ENCODE measurements at regions not wholly inside any gene's neighbourhood (a gene's known extent, or its start where the extent isn't known, plus 50 kb on each side); places are given as distances from the start of the nearest gene placed in this dataset.

- DNase-seq (no peak), ATAC-seq (no peak)
- Histone ChIP-seq H3K9me3 (ENCODE audit: control insufficient read depth, insufficient read depth, low read length) (no peaks in the 10 kb centered on the region), H3K36me3 (ENCODE audit: control insufficient read depth, insufficient read depth, low read length) (no peaks in the 10 kb centered on the region), H3K4me3 (ENCODE audit: low read length) (no peak overlapping the region), H3K4me1 (ENCODE audit: control insufficient read depth, insufficient read depth, low read length) (no peaks in the 10 kb centered on the region), H3K27ac (ENCODE audit: low read length) (no peak overlapping the region), H3K27me3 (ENCODE audit: control insufficient read depth, insufficient read depth, low read length) (no peaks in the 10 kb centered on the region)
- intact Hi-C loops (cut with micrococcal nuclease), result no loop called here
- TF ChIP-seq, protein P1, sequence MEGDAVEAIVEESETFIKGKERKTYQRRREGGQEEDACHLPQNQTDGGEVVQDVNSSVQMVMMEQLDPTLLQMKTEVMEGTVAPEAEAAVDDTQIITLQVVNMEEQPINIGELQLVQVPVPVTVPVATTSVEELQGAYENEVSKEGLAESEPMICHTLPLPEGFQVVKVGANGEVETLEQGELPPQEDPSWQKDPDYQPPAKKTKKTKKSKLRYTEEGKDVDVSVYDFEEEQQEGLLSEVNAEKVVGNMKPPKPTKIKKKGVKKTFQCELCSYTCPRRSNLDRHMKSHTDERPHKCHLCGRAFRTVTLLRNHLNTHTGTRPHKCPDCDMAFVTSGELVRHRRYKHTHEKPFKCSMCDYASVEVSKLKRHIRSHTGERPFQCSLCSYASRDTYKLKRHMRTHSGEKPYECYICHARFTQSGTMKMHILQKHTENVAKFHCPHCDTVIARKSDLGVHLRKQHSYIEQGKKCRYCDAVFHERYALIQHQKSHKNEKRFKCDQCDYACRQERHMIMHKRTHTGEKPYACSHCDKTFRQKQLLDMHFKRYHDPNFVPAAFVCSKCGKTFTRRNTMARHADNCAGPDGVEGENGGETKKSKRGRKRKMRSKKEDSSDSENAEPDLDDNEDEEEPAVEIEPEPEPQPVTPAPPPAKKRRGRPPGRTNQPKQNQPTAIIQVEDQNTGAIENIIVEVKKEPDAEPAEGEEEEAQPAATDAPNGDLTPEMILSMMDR (IDR thresholded peaks at IDR 0.05), result no peak
- Mint-ChIP-seq H3K4me3 (no peak overlapping the region), H3K4me1 (no peaks in the 10 kb centered on the region), H3K9me3 (peaks cover 0 to 2% of the 10 kb centered on the region in 2 donors), H3K27me3 (ENCODE audit: low read depth in 2 of 2) (peaks cover 0 to 23% of the 10 kb centered on the region in 2 donors), H3K36me3 (no peaks in the 10 kb centered on the region), H3K27ac (no peak overlapping the region)
Observed at GRCh38 chr18:55856679-55857078, 268.7 kb upstream of the TCF4 start.

DNA sequence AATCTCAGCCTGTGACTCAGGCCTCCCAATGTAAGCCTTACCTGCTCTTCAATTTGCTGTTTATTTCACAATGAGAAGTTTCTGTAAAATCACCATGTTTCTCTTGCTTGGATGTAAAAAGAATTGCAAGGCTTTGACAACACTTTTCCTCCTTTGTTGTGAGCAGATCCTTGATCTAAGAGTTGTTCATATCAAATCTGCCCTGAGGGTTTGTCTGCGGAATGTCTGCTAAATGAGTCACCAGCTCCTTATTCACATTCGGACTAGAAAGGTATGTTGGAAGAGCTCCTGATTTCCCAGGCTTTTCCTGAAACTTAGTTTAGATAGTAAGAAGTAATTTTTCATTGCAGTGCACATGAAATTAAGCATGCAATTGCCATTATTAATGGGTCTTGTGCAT lies 268.2 kb upstream of the TCF4 start:
- TF ChIP-seq, protein P1 (IDR thresholded peaks at IDR 0.05), result no peak
- H3K9me3 Mint-ChIP-seq, result peaks cover 0 to 2% of the 10 kb centered on the region in 2 donors
- 96% methylated on average over 2 of the region's 2 CpGs for WGBS (ENCODE audit: insufficient coverage)
- ATAC-seq (no peak), DNase-seq (no peak)
- no peaks in the 10 kb centered on the region for H3K4me1 Mint-ChIP-seq
- Histone ChIP-seq H3K4me3 (ENCODE audit: low read length) (no peak overlapping the region), H3K9me3 (ENCODE audit: control insufficient read depth, insufficient read depth, low read length) (no peaks in the 10 kb centered on the region), H3K36me3 (ENCODE audit: control insufficient read depth, insufficient read depth, low read length) (no peaks in the 10 kb centered on the region), H3K27me3 (ENCODE audit: control insufficient read depth, insufficient read depth, low read length) (no peaks in the 10 kb centered on the region), H3K4me1 (ENCODE audit: control insufficient read depth, insufficient read depth, low read length) (no peaks in the 10 kb centered on the region), H3K27ac (ENCODE audit: low read length) (no peak overlapping the region)
- no peak overlapping the region for H3K4me3 Mint-ChIP-seq
- no peak overlapping the region for H3K27ac Mint-ChIP-seq
- intact Hi-C loops (cut with micrococcal nuclease), result no loop called here
- H3K36me3 Mint-ChIP-seq, result no peaks in the 10 kb centered on the region
- H3K27me3 Mint-ChIP-seq (ENCODE audit: low read depth in 2 of 2), result peaks cover 0 to 23% of the 10 kb centered on the region in 2 donors

DNA sequence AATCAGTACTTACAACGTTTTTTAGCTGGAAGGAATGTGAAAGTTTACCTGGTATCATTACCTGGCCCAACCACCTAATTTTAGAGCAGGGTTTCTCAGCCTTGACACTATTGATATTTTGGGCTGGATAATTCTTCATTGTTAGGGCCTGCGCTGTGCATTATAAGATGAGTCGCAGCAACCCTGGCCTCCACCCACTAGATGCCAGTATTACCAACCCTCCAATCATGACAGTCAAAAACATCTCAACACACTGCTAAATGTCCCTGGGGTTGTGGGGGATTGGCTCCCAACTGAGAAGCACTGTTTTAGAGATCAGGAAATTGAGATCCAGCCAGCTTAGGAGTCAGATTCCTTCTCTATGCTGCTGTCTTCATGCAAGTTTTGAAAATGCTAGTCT lies 265.3 kb upstream of the TCF4 start:
- WGBS (ENCODE audit: insufficient coverage), result no CpG with 5 or more reads among the region's 3 CpGs
- Histone ChIP-seq H3K27ac (ENCODE audit: low read length) (no peak overlapping the region), H3K4me3 (ENCODE audit: low read length) (no peak overlapping the region), H3K36me3 (ENCODE audit: control insufficient read depth, insufficient read depth, low read length) (no peaks in the 10 kb centered on the region), H3K27me3 (ENCODE audit: control insufficient read depth, insufficient read depth, low read length) (no peaks in the 10 kb centered on the region), H3K4me1 (ENCODE audit: control insufficient read depth, insufficient read depth, low read length) (no peaks in the 10 kb centered on the region), H3K9me3 (ENCODE audit: control insufficient read depth, insufficient read depth, low read length) (no peaks in the 10 kb centered on the region)
- H3K36me3 Mint-ChIP-seq, result no peaks in the 10 kb centered on the region
- TF ChIP-seq, protein P1 (IDR thresholded peaks at IDR 0.05), result no peak
- DNase-seq (no peak), ATAC-seq (no peak)
- no peaks in the 10 kb centered on the region for H3K4me1 Mint-ChIP-seq
- peaks cover 2% of the 10 kb centered on the region in 2 donors for H3K9me3 Mint-ChIP-seq
- peaks cover 0 to under 1% of the 10 kb centered on the region in 2 donors for H3K27me3 Mint-ChIP-seq (ENCODE audit: low read depth in 2 of 2)
- H3K27ac Mint-ChIP-seq, result no peak overlapping the region
- intact Hi-C loops (cut with micrococcal nuclease), result no loop called here
- H3K4me3 Mint-ChIP-seq, result no peak overlapping the region

DNA sequence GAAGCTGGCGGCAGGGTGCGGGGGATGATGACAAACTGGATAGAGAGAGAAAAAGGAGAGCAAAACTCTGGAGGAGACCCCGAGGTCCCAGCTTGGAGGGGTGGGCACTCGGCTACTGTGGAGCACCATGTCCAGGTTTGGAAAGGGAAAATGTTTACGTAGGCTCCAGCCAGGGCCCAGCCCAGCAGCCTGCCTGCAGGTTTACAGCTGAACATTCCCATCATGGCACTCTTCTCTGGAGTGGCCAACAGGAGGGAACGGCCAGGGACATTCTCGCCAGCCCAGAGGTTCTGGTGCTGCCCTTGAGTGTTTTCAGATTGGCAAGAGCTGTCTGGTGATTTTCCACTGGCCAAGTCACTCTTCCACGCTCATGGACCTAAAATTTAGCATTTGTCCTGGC lies 262.9 kb upstream of the TCF4 start:
- H3K27ac ChIP-seq (ENCODE audit: low read length), result no peak overlapping the region
- Mint-ChIP-seq H3K27ac (no peak overlapping the region), H3K4me1 (no peaks in the 10 kb centered on the region), H3K36me3 (no peaks in the 10 kb centered on the region), H3K4me3 (no peak overlapping the region), H3K27me3 (ENCODE audit: low read depth in 2 of 2) (no peaks in the 10 kb centered on the region), H3K9me3 (peaks cover 2% of the 10 kb centered on the region in 2 donors)
- H3K9me3 ChIP-seq (ENCODE audit: control insufficient read depth, insufficient read depth, low read length), result no peaks in the 10 kb centered on the region
- H3K27me3 ChIP-seq (ENCODE audit: control insufficient read depth, insufficient read depth, low read length), result no peaks in the 10 kb centered on the region
- WGBS (ENCODE audit: insufficient coverage), result 89% methylated on average over 8 of the region's 8 CpGs
- H3K36me3 ChIP-seq (ENCODE audit: control insufficient read depth, insufficient read depth, low read length), result no peaks in the 10 kb centered on the region
- H3K4me1 ChIP-seq (ENCODE audit: control insufficient read depth, insufficient read depth, low read length), result no peaks in the 10 kb centered on the region
- intact Hi-C loops (cut with micrococcal nuclease), result no loop called here
- TF ChIP-seq, protein P1 (IDR thresholded peaks at IDR 0.05), result no peak
- no peak overlapping the region for H3K4me3 ChIP-seq (ENCODE audit: low read length)
- ATAC-seq (no peak), DNase-seq (no peak)
